Chondrocyte (in vitro differentiated cells): ENCODE measurements at regions not wholly inside any gene's neighbourhood (a gene's known extent, or its start where the extent isn't known, plus 50 kb on each side); places are given as distances from the start of the nearest gene placed in this dataset.

Experiments
- DNase-seq: peaks from one replicate; pipeline ENCODE4 v3.0.0; 2021; ENCODE audit warnings: mixed read lengths, low spot score
- H3K27ac Mint-ChIP-seq: one replicate; pipeline ENCODE4 v1.8.0; 2021; ENCODE audit warnings: mild to moderate bottlenecking, moderate library complexity, mixed read lengths; ENCODE audit not compliant: unreplicated experiment
- H3K27me3 Mint-ChIP-seq: 2 replicates; pipeline ENCODE4 v1.8.0; 2021; ENCODE audit warnings: low read depth, mixed read lengths
- H3K36me3 Mint-ChIP-seq: 2 replicates; pipeline ENCODE4 v1.8.0; 2021; ENCODE audit warnings: low read depth, mixed read lengths
- H3K4me1 Mint-ChIP-seq: 2 replicates; pipeline ENCODE4 v1.8.0; 2021; ENCODE audit warnings: low read depth, mild to moderate bottlenecking, mixed read lengths
- H3K4me3 Mint-ChIP-seq: one replicate; pipeline ENCODE4 v1.8.0; 2021; ENCODE audit warnings: mild to moderate bottlenecking, moderate library complexity, mixed read lengths; ENCODE audit not compliant: unreplicated experiment
- H3K9me3 Mint-ChIP-seq: 2 replicates; pipeline ENCODE4 v1.8.0; 2021; ENCODE audit warnings: low read depth, mixed read lengths
- CTCF ChIP-seq: fragments of 200-600 bp; sonication (generic); IDR thresholded peaks from 2 replicates; pipeline ENCODE4 v1.5.0; 2021; ENCODE audit warnings: antibody characterized with exemption, mild to moderate bottlenecking, moderate library complexity

GRCh38 chr7:142602756-142603155, 146.5 kb upstream of the PRSS1 start:
- Mint-ChIP-seq H3K36me3 (no peaks in the 10 kb centered on the region), H3K4me3 (no peak overlapping the region), H3K27me3 (peaks cover 43% of the 10 kb centered on the region), H3K9me3 (no peaks in the 10 kb centered on the region), H3K27ac (no peak overlapping the region), H3K4me1 (no peaks in the 10 kb centered on the region)
- no peak for TF ChIP-seq CTCF
- DNase-seq, result no peak

GRCh38 chr7:142602183-142602582, 147.1 kb upstream of the PRSS1 start:
- no peaks in the 10 kb centered on the region for H3K4me1 Mint-ChIP-seq
- no peak for DNase-seq
- no peak for TF ChIP-seq CTCF
- H3K27ac Mint-ChIP-seq, result no peak overlapping the region
- peaks cover 45% of the 10 kb centered on the region for H3K27me3 Mint-ChIP-seq
- no peak overlapping the region for H3K4me3 Mint-ChIP-seq
- no peaks in the 10 kb centered on the region for H3K9me3 Mint-ChIP-seq
- no peaks in the 10 kb centered on the region for H3K36me3 Mint-ChIP-seq

GRCh38 chr7:142598297-142598696, 151.0 kb upstream of the PRSS1 start:
- DNase-seq, result no peak
- peaks cover 52% of the 10 kb centered on the region for H3K27me3 Mint-ChIP-seq
- no peak for TF ChIP-seq CTCF
- H3K27ac Mint-ChIP-seq, result no peak overlapping the region
- H3K36me3 Mint-ChIP-seq, result no peaks in the 10 kb centered on the region
- no peaks in the 10 kb centered on the region for H3K4me1 Mint-ChIP-seq
- no peaks in the 10 kb centered on the region for H3K9me3 Mint-ChIP-seq
- H3K4me3 Mint-ChIP-seq, result no peak overlapping the region

- no peaks in the 10 kb centered on the region for H3K36me3 Mint-ChIP-seq
- no peak overlapping the region for H3K27ac Mint-ChIP-seq
- H3K9me3 Mint-ChIP-seq, result no peaks in the 10 kb centered on the region
- no peak overlapping the region for H3K4me3 Mint-ChIP-seq
- no peak for DNase-seq
- peaks cover 52% of the 10 kb centered on the region for H3K27me3 Mint-ChIP-seq
- no peak for TF ChIP-seq CTCF
- H3K4me1 Mint-ChIP-seq, result no peaks in the 10 kb centered on the region
Measured at GRCh38 chr7:142597547-142597946, 151.7 kb upstream of the PRSS1 start.

GRCh38 chr7:142595816-142596516, 153.3 kb upstream of the PRSS1 start:
- Mint-ChIP-seq H3K27ac (no peak overlapping the region), H3K4me1 (no peaks in the 10 kb centered on the region), H3K27me3 (peaks cover 46% of the 10 kb centered on the region), H3K9me3 (no peaks in the 10 kb centered on the region), H3K36me3 (no peaks in the 10 kb centered on the region), H3K4me3 (no peak overlapping the region)
- DNase-seq, result no peak
- TF ChIP-seq CTCF, result no peak
